IMR-90 (cell line): ENCODE measurements at regions not wholly inside any gene's neighbourhood (a gene's known extent, or its start where the extent isn't known, plus 50 kb on each side); places are given as distances from the start of the nearest gene placed in this dataset.

Source experiments
- ATAC-seq: fragments of 200-7000 bp; cut with Tn5 transposase; 2 replicates; pipeline ENCODE4 v1.9.1; 2020; ENCODE audit warnings: low read depth, mild to moderate bottlenecking, moderate library complexity
- BruUV-seq: library from RNA; stranded (reverse); fragments of 400-500 nt; replicated peaks from 2 replicates; lab custom pipeline; 2021; lab: Mats Ljungman, UMichigan
- CTCF ChIA-PET: fragments of 300-600 bp; formaldehyde crosslinking; extraction: SDS; loops from one replicate; lab custom pipeline; 2021; ENCODE audit warnings: antibody characterized with exemption; lab: Yijun Ruan, JAX
- POLR2A ChIA-PET: fragments of 300-600 bp; sonication (Branson Sonifier 250); formaldehyde crosslinking; loops from one replicate; lab custom pipeline; 2022; ENCODE audit warnings: antibody characterized with exemption; ENCODE audit not compliant: unreplicated experiment; lab: Charles Lee
- DNase-seq: peaks from one replicate; pipeline ENCODE4 v3.0.0; 2013
- H2AFZ ChIP-seq: replicated peaks from 2 replicates; pipeline ENCODE3; 2013; ENCODE audit warnings: low read length, mild to moderate bottlenecking; ENCODE audit not compliant: poor library complexity
- H2AK5ac ChIP-seq: 2 replicates; pipeline ENCODE4 v1.6.1; 2013; ENCODE audit warnings: low read depth, low read length, inconsistent platforms
- H2AK9ac ChIP-seq: replicated peaks from 2 replicates; pipeline ENCODE3; 2013; ENCODE audit warnings: mild to moderate bottlenecking, low read depth, low read length, moderate library complexity; ENCODE audit not compliant: poor library complexity
- H2BK120ac ChIP-seq: 2 replicates; pipeline ENCODE4 v1.6.1; 2013; ENCODE audit warnings: low read depth, low read length, inconsistent platforms
- H2BK15ac ChIP-seq: 3 replicates; pipeline ENCODE4 v1.6.1; 2013; ENCODE audit warnings: low read depth, low read length, inconsistent platforms
- H2BK20ac ChIP-seq: 2 replicates; pipeline ENCODE4 v1.6.1; 2013; ENCODE audit warnings: low read depth, mild to moderate bottlenecking, inconsistent platforms, low read length, moderate library complexity
- H2BK5ac ChIP-seq: 2 replicates; pipeline ENCODE4 v1.6.1; 2013; ENCODE audit warnings: mild to moderate bottlenecking, low read depth, low read length, inconsistent platforms; ENCODE audit not compliant: poor library complexity, severe bottlenecking
- H3K14ac ChIP-seq: replicated peaks from 2 replicates; pipeline ENCODE4 v1.6.1; 2013; ENCODE audit warnings: low read depth, low read length, inconsistent platforms
- H3K18ac ChIP-seq: 2 replicates; pipeline ENCODE4 v1.6.1; 2013; ENCODE audit warnings: low read depth, low read length, control low read depth
- H3K23ac ChIP-seq: 2 replicates; pipeline ENCODE4 v1.6.1; 2013; ENCODE audit warnings: low read depth, low read length, inconsistent platforms
- H3K27ac ChIP-seq: 2 replicates; pipeline ENCODE4 v1.5.1; 2013; ENCODE audit warnings: mild to moderate bottlenecking, control low read depth, low read length; ENCODE audit not compliant: insufficient read depth
- H3K27me3 ChIP-seq: 2 replicates; pipeline ENCODE4 v1.6.1; 2013; ENCODE audit warnings: low read length; ENCODE audit not compliant: control insufficient read depth, insufficient read depth
- H3K36me3 ChIP-seq: 2 replicates; pipeline ENCODE4 v1.6.1; 2013; ENCODE audit warnings: low read length, mixed read lengths; ENCODE audit not compliant: control insufficient read depth, insufficient read depth
- H3K4ac ChIP-seq: 2 replicates; pipeline ENCODE4 v1.6.1; 2013; ENCODE audit warnings: low read depth, low read length, inconsistent platforms
- H3K4me1 ChIP-seq: 2 replicates; pipeline ENCODE4 v1.6.1; 2013; ENCODE audit warnings: low read length, mixed read lengths; ENCODE audit not compliant: control insufficient read depth, insufficient read depth
- H3K4me2 ChIP-seq: 2 replicates; pipeline ENCODE4 v1.6.1; 2013; ENCODE audit warnings: low read depth, mild to moderate bottlenecking, control low read depth, low read length, moderate library complexity
- H3K4me3 ChIP-seq: 2 replicates; pipeline ENCODE4 v1.5.1; 2013; ENCODE audit warnings: low read depth, mild to moderate bottlenecking, control low read depth, low read length, moderate library complexity; ENCODE audit not compliant: insufficient read depth
- H3K56ac ChIP-seq: 2 replicates; pipeline ENCODE4 v1.6.1; 2013; ENCODE audit warnings: low read length, inconsistent platforms; ENCODE audit not compliant: insufficient read depth; ENCODE audit errors: extremely low read depth
- H3K79me1 ChIP-seq, 2 experiments: 2 replicates each; pipeline ENCODE4 v1.6.1; 2013; ENCODE audit warnings: low read length in 2 of 2, inconsistent platforms in 1 of 2, low read depth in 1 of 2
- H3K9ac ChIP-seq: 2 replicates; pipeline ENCODE4 v1.6.1; 2013; ENCODE audit warnings: low read depth, low read length, control low read depth
- H3K9me1 ChIP-seq: 2 replicates; pipeline ENCODE4 v1.6.1; 2013; ENCODE audit warnings: low read length, inconsistent platforms; ENCODE audit not compliant: insufficient read depth
- H3K9me3 ChIP-seq: 2 replicates; pipeline ENCODE4 v1.6.1; 2013; ENCODE audit warnings: low read length; ENCODE audit not compliant: control insufficient read depth, insufficient read depth
- H4K20me1 ChIP-seq: 2 replicates; pipeline ENCODE4 v1.6.1; 2013; ENCODE audit warnings: low read length, inconsistent platforms; ENCODE audit not compliant: insufficient read depth
- H4K5ac ChIP-seq: 2 replicates; pipeline ENCODE4 v1.6.1; 2013; ENCODE audit warnings: mild to moderate bottlenecking, low read depth, low read length, control low read depth
- H4K8ac ChIP-seq, 2 experiments: 2 replicates each; pipeline ENCODE4 v1.6.1; 2013; ENCODE audit warnings: low read depth in 2 of 2, low read length in 2 of 2, control low read depth in 1 of 2, inconsistent platforms in 1 of 2
- H4K91ac ChIP-seq: 2 replicates; pipeline ENCODE4 v1.6.1; 2013; ENCODE audit warnings: low read depth, low read length, inconsistent platforms; ENCODE audit not compliant: insufficient read depth
- BHLHE40 ChIP-seq: fragments of 150-350 bp; IDR thresholded peaks from 2 replicates; pipeline ENCODE4 v1.6.1; 2016; ENCODE audit warnings: mild to moderate bottlenecking, low read depth, low read length
- CEBPB ChIP-seq: IDR thresholded peaks from 2 replicates; pipeline ENCODE4 v1.6.1; 2012; ENCODE audit warnings: low read depth, low read length, improper control_type of control experiment
- CHD1 ChIP-seq: IDR thresholded peaks from 2 replicates; pipeline ENCODE4 v1.6.1; 2012; ENCODE audit warnings: low read depth, low read length, improper control_type of control experiment
- CTCF ChIP-seq: conservative IDR thresholded peaks from 2 replicates; pipeline ENCODE4 v1.5.1; 2012; ENCODE audit warnings: mild to moderate bottlenecking, low read depth, low read length, improper control_type of control experiment
- FOS ChIP-seq: fragments of 150-350 bp; IDR thresholded peaks from 2 replicates; pipeline ENCODE4 v1.6.1; 2016; ENCODE audit warnings: low read depth, low read length
- MAFK ChIP-seq: IDR thresholded peaks from 2 replicates; pipeline ENCODE4 v1.6.1; 2012; ENCODE audit warnings: low read depth, low read length, improper control_type of control experiment
- MAZ ChIP-seq: IDR thresholded peaks from 2 replicates; pipeline ENCODE4 v1.6.1; 2012; ENCODE audit warnings: low read depth, mild to moderate bottlenecking, low read length, improper control_type of control experiment, moderate library complexity, borderline replicate concordance
- NFE2L2 ChIP-seq: fragments of 150-350 bp; IDR thresholded peaks from 2 replicates; pipeline ENCODE4 v1.6.1; 2016; ENCODE audit warnings: low read depth, mild to moderate bottlenecking, low read length
- POLR2A ChIP-seq: IDR thresholded peaks from 2 replicates; pipeline ENCODE4 v1.6.1; 2012; ENCODE audit warnings: mild to moderate bottlenecking, low read depth, low read length
- RAD21 ChIP-seq: IDR thresholded peaks from 2 replicates; pipeline ENCODE4 v1.6.1; 2012; ENCODE audit warnings: low read length, improper control_type of control experiment
- RCOR1 ChIP-seq: IDR thresholded peaks from 2 replicates; pipeline ENCODE4 v1.6.1; 2012; ENCODE audit warnings: mild to moderate bottlenecking, low read length, improper control_type of control experiment; ENCODE audit not compliant: insufficient replicate concordance
- RFX5 ChIP-seq: IDR thresholded peaks from 2 replicates; pipeline ENCODE4 v1.8.0; 2012; ENCODE audit warnings: low read depth, mild to moderate bottlenecking, low read length, moderate library complexity
- WGBS, 2 experiments: methylation state at CpG; one replicate each; pipeline versions ENCODE4 v1.1.5 to v1.1.7; 2013; ENCODE audit warnings: missing lambda C conversion rate in 2 of 2; ENCODE audit not compliant: insufficient read length in 1 of 2; ENCODE audit errors: extremely low coverage in 2 of 2; 5-methylcytosine and 5-hydroxymethylcytosine counted together
- dilution Hi-C: fragments of 300-500 bp; cut with HindIII; formaldehyde crosslinking; loops from one replicate; pipeline ENCODE4 v1.14.3; 2018; ENCODE audit warnings: low sequenced_read_pairs; ENCODE audit not compliant: unreplicated experiment
- in situ Hi-C: fragments of 300-500 bp; cut with MboI; formaldehyde crosslinking; loops from 3 replicates; pipeline ENCODE4 v1.14.3; 2019; ENCODE audit warnings: low sequenced_read_pairs, inconsistent platforms, mixed read lengths
- intact Hi-C: fragments of 100-400 bp; cut with micrococcal nuclease; formaldehyde crosslinking; loops from 2 replicates; pipeline ENCODE4 v1.10.0; 2022
- TF ChIP-seq, protein P1 (sequence below): fragments of 150-350 bp; IDR thresholded peaks from 2 replicates; pipeline ENCODE4 v1.6.1; 2016; ENCODE audit warnings: low read depth, mild to moderate bottlenecking, low read length, moderate library complexity, borderline replicate concordance
- TF ChIP-seq, protein P2 (sequence below): fragments of 150-350 bp; IDR thresholded peaks from 2 replicates; pipeline ENCODE4 v1.6.1; 2017; ENCODE audit warnings: mild to moderate bottlenecking, antibody characterized with exemption, low read length, low read depth

- no CpG with 5 or more reads among the region's 4 CpGs for WGBS, 2 experiments
- no peak overlapping the region for H3K4ac ChIP-seq
- H2BK5ac ChIP-seq, result no peak overlapping the region
- no peak overlapping the region for H3K23ac ChIP-seq
- no peaks in the 10 kb centered on the region for H3K36me3 ChIP-seq
- H4K5ac ChIP-seq, result no peak overlapping the region
- no peak overlapping the region for H3K9ac ChIP-seq
- no peaks in the 10 kb centered on the region for H3K4me1 ChIP-seq
- no peak overlapping the region for H3K4me3 ChIP-seq
- H3K56ac ChIP-seq, result no peak overlapping the region
- BruUV-seq, result no TSS peak
- H3K4me2 ChIP-seq, result no peak overlapping the region
- H2BK15ac ChIP-seq, result no peak overlapping the region
- H2AFZ ChIP-seq, result no peak overlapping the region
- no peak overlapping the region for H3K18ac ChIP-seq
- no peaks in the 10 kb centered on the region; the same call in 1 of the 2 replicates for H3K9me3 ChIP-seq
- intact Hi-C loops (no loop called here), in situ Hi-C loops (no loop called here), dilution Hi-C loops (no loop called here)
- no peaks in the 10 kb centered on the region; the same call in 1 of the 2 replicates for H3K9me1 ChIP-seq
- TF ChIP-seq CTCF, result no peak
- no peak for TF ChIP-seq BHLHE40
- TF ChIP-seq, protein P1, sequence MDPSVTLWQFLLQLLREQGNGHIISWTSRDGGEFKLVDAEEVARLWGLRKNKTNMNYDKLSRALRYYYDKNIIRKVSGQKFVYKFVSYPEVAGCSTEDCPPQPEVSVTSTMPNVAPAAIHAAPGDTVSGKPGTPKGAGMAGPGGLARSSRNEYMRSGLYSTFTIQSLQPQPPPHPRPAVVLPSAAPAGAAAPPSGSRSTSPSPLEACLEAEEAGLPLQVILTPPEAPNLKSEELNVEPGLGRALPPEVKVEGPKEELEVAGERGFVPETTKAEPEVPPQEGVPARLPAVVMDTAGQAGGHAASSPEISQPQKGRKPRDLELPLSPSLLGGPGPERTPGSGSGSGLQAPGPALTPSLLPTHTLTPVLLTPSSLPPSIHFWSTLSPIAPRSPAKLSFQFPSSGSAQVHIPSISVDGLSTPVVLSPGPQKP, result no peak
- no peak for TF ChIP-seq RAD21
- no peak for TF ChIP-seq NFE2L2
- TF ChIP-seq RCOR1, result no peak
- no peak for TF ChIP-seq POLR2A
- no peak for TF ChIP-seq MAZ
- TF ChIP-seq, protein P2, sequence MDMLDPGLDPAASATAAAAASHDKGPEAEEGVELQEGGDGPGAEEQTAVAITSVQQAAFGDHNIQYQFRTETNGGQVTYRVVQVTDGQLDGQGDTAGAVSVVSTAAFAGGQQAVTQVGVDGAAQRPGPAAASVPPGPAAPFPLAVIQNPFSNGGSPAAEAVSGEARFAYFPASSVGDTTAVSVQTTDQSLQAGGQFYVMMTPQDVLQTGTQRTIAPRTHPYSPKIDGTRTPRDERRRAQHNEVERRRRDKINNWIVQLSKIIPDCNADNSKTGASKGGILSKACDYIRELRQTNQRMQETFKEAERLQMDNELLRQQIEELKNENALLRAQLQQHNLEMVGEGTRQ, result no peak
- TF ChIP-seq CHD1, result no peak
- no peak for TF ChIP-seq RFX5
- no peak for TF ChIP-seq FOS
- no peak for TF ChIP-seq MAFK
- no peak for TF ChIP-seq CEBPB
- H3K27ac ChIP-seq, result no peak overlapping the region
- H4K20me1 ChIP-seq, result no peaks in the 10 kb centered on the region
- peaks cover 27% of the 10 kb centered on the region for H3K27me3 ChIP-seq
- H4K91ac ChIP-seq, result no peak overlapping the region
- no peak overlapping the region for H4K8ac ChIP-seq
- no peaks in the 10 kb centered on the region for H3K79me1 ChIP-seq
- no peak overlapping the region for H2BK120ac ChIP-seq
- no peak for ATAC-seq
- DNase-seq, result no peak
- ChIA-PET CTCF (interaction anchor here (1.2 to 1.3 kb wide), 2 partner anchors 9 to 14 kb away, joined by 3 to 4 read pairs; no protein-coding TSS in a partner anchor), POLR2A (interaction anchor here (0.6 kb wide), 1 partner anchor 133 kb away, joined by 3 read pairs; no protein-coding TSS in a partner anchor)
- H2BK20ac ChIP-seq, result no peak overlapping the region
- no peak overlapping the region for H3K14ac ChIP-seq
- no peak overlapping the region for H2AK9ac ChIP-seq
- no peak overlapping the region for H2AK5ac ChIP-seq
Observed at GRCh38 chr14:58947814-58948445, 240.5 kb upstream of the DAAM1 start.
